AG09309 (cell line): ENCODE measurements at regions not wholly inside any gene's neighbourhood (a gene's known extent, or its start where the extent isn't known, plus 50 kb on each side); places are given as distances from the start of the nearest gene placed in this dataset.
A peak's percentile ranks its signal among the peaks of the same experiment; 100 is the strongest.

Experiments used
- DNase-seq: peaks from one replicate; pipeline ENCODE4 v3.0.0-alpha.2; 2010; ENCODE audit warnings: low read depth
- H3K4me3 ChIP-seq: 2 replicates; pipeline ENCODE4 v1.5.1; 2011; ENCODE audit warnings: mild to moderate bottlenecking, low read depth, low read length, moderate library complexity; ENCODE audit not compliant: control insufficient read depth
- TF ChIP-seq, protein P1 (sequence below): IDR thresholded peaks from 2 replicates; pipeline ENCODE4 v1.5.1; 2011; ENCODE audit warnings: mild to moderate bottlenecking, low read depth, low read length, inconsistent platforms; ENCODE audit not compliant: insufficient read depth, control insufficient read depth; ENCODE audit errors: missing control alignments

DNA sequence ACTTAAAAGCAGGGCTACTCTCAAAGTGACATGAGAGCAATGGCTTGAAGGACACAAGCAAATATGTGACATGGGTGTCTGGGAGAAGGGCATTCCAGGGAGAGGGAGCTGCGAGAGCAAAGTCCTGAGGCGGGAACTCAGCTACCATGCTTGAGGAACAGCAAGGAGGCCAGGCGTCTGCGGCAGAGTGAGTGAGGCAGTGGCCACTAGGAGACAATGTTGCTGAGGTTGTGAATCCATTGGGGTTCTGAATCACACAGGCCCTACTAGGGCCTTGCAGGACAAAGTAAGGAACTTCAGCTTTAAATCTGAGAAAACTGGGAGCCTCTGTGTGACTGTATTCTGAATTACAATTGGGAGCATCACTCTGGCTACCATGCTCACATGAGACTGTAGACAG, 94.1 kb upstream of the PRICKLE2 start:
- no peak overlapping the region for H3K4me3 ChIP-seq
- TF ChIP-seq, protein P1, sequence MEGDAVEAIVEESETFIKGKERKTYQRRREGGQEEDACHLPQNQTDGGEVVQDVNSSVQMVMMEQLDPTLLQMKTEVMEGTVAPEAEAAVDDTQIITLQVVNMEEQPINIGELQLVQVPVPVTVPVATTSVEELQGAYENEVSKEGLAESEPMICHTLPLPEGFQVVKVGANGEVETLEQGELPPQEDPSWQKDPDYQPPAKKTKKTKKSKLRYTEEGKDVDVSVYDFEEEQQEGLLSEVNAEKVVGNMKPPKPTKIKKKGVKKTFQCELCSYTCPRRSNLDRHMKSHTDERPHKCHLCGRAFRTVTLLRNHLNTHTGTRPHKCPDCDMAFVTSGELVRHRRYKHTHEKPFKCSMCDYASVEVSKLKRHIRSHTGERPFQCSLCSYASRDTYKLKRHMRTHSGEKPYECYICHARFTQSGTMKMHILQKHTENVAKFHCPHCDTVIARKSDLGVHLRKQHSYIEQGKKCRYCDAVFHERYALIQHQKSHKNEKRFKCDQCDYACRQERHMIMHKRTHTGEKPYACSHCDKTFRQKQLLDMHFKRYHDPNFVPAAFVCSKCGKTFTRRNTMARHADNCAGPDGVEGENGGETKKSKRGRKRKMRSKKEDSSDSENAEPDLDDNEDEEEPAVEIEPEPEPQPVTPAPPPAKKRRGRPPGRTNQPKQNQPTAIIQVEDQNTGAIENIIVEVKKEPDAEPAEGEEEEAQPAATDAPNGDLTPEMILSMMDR: peak; percentile 20
- DNase-seq: no peak

DNA sequence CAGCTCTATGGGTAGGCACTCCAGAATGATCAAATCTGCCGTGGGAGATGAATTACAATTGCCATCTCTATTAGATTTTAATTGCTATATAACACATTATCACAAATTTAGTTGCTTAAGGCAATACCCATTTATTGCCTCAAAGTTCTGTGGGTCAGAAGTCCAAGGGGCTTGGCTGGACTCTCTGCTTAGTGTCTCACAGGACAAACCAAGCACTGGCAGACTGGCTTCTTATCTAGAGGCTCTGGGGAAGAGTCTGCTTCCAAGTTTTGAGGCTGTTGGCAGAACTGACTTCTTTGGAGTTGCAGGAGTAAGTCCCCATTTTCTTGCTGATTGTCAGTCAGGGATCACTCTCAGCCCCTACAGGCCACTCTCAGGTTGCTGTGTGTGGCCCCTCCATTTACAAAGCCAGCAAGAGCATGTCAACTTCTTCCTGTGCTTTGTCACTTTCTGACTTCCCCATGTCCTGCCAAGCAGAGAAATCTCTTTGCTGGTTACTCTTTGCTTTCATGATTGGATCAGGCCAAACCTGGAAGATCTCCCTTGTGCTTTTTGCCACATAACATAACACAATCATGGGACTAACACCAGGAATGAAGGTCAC, 93.5 kb upstream of the PRICKLE2 start:
- DNase-seq: no peak
- TF ChIP-seq, protein P1: no peak
- no peak overlapping the region for H3K4me3 ChIP-seq

DNA sequence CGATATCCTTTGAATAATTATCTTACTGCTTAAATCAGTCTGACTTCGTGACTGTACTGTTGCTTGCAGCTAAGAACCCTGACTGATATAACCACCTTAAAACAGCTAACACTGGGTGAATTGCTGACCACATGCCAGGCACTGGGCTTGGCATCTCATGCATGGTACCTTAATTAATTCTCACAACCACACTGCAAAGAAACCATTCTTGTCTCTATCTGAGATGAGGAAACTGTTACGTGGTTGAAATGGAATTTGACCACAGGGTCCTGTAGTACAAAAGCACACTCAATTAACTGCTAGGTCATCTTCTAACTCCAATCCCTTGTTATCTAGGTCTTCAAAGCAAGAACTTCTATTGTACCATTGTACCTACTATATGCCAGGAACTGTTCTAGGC, 92.7 kb upstream of the PRICKLE2 start:
- DNase-seq: no peak
- TF ChIP-seq, protein P1: no peak

DNA sequence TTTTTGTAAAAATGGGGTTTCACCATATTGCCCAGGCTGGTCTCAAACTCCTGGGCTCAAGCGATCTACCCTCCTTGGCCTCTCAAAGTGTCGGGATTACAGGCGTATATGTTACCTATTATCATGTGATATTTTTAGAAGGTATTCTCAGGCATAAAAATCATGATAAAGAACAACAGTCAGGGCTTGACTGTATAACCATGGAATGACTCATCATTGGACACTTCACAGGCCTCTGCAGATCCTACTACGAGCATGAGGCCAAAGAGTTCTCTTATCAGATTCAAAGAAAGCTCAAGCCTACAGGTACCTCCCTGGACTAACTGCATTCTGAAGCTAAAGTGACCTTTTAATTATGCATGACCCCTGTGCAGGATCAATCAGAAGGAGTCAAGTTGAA, 91.7 kb upstream of the PRICKLE2 start:
- H3K4me3 ChIP-seq: no peak overlapping the region
- no peak for DNase-seq
- TF ChIP-seq, protein P1: no peak

More for the DNA sequence above, 92.7 kb upstream of the PRICKLE2 start:
- no peak overlapping the region for H3K4me3 ChIP-seq

DNA sequence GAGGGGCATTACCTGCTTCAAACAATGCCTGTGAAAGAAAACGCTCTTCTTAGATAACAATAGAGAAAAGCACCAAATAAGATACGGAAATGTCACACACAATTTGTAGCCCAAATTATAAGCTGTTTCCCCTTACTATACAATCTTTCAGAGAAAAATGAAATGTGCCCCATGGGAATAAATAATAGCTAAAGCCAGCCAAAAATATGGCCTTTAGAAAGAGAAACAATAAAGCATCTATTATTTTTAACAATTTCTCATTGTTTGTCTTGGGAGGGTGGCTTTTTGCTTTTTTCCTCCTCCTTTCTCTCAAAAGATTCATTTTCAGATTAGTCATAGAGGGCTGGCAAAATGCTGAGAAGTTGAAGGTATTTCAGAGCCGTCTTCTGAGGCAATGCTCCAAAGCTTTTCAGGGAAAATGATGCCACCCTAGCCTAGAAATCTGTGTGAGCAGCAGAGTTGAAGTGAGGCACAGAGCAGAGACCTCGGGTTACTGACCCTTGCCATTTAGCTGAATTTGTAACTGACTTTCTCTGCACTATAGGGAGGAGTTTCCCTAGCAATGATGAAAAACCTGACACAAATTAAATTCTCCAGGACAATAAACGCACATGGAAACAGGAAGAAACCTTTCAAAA, 86.3 kb upstream of the PRICKLE2 start:
- no peak for DNase-seq
- no peak overlapping the region for H3K4me3 ChIP-seq

DNA sequence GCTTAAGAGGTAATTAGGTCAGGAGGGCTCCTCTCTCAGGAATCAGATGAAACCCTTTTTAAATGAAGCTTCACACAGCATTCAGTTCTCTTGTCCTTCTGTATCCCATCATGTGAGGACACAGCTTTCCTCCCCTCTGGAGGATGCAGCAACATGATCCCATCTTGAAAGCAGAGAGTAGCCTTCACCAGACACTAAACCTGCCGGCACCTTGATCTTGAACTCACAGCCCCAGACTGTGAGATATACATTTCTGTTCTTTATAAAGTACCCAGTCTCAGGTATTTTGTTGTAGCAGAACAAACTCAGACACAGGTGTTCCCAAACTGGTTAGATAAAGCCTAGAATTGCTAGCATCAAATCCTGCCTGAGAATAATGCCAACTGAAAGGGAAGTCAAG, 83.7 kb upstream of the PRICKLE2 start:
- TF ChIP-seq, protein P1: no peak
- no peak overlapping the region for H3K4me3 ChIP-seq
- no peak for DNase-seq

More for the DNA sequence above, 86.3 kb upstream of the PRICKLE2 start:
- TF ChIP-seq, protein P1: no peak

DNA sequence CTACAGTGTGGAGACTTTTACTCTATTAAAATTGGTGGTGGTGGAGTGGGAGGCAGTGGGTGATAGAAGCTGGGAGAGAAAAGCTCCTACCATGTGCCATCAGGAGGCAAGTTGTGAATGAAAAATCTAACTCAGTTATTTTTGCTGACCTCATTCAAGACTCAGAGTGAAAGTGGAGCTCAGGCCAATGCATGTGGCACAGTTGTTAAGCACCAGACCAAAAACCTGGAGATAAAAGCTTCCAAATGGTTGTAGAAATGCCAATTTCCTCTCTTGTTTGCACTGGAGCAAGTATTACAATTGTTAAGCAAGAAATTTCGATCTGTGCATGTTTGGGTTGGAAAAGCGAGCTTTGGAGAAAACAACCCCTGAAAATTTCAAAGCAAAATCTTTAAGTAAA, 81.5 kb upstream of the PRICKLE2 start:
- TF ChIP-seq, protein P1: no peak
- H3K4me3 ChIP-seq: no peak overlapping the region
- DNase-seq: no peak
